Stimulated activated naive B cell treated with anti-CD40 and anti-IgM and Interleukin-4, amounts not matched to agents 10 μg/mL and 1 μg/mL and 100 μg/mL, for 72 hours (primary cell): ENCODE measurements at regions not wholly inside any gene's neighbourhood (a gene's known extent, or its start where the extent isn't known, plus 50 kb on each side); places are given as distances from the start of the nearest gene placed in this dataset.
A peak's percentile ranks its signal among the peaks of the same experiment; 100 is the strongest.
"Not testable (repeated sequence)": the region's sequence is repeated elsewhere in the genome, so short reads cannot be mapped to it uniquely, and the experiment has no call there.

Experiments used
- ATAC-seq, 2 donors: fragments of 150-1000 bp; cut with Tn5 transposase; replicated peaks; 2 replicates each; pipeline ENCODE4 v1.10.0; 2021; ENCODE audit warnings: moderate library complexity in 1 of 2
- DNase-seq: peaks from one replicate; pipeline ENCODE4 v3.0.0; 2021
- H3K27ac Mint-ChIP-seq: one replicate; pipeline ENCODE4 v1.8.0; 2022; ENCODE audit warnings: mild to moderate bottlenecking, mixed read lengths
- H3K27me3 Mint-ChIP-seq, 2 donors: one replicate each; pipeline ENCODE4 v1.8.0; 2022; ENCODE audit warnings: mixed read lengths in 2 of 2
- H3K36me3 Mint-ChIP-seq, 2 donors: one replicate each; pipeline ENCODE4 v1.8.0; 2022; ENCODE audit warnings: mixed read lengths in 2 of 2, mild to moderate bottlenecking in 1 of 2
- H3K4me1 Mint-ChIP-seq, 2 donors: one replicate each; pipeline ENCODE4 v1.8.0; 2022; ENCODE audit warnings: mixed read lengths in 2 of 2, mild to moderate bottlenecking in 1 of 2
- H3K4me3 Mint-ChIP-seq, 2 donors: one replicate each; pipeline ENCODE4 v1.8.0; 2022; ENCODE audit warnings: mild to moderate bottlenecking in 2 of 2, mixed read lengths in 2 of 2, moderate library complexity in 1 of 2
- H3K9me3 Mint-ChIP-seq, 2 donors: one replicate each; pipeline ENCODE4 v1.8.0; 2022; ENCODE audit warnings: mixed read lengths in 2 of 2, mild to moderate bottlenecking in 1 of 2

GRCh38 chr18:22515250-22515649 is 97.5 kb upstream of the CTAGE1 start:
- no peaks in the 10 kb centered on the region for H3K36me3 Mint-ChIP-seq

GRCh38 chr18:22517356-22517755 is 99.6 kb upstream of the CTAGE1 start:
- H3K4me3 Mint-ChIP-seq: no peak overlapping the region
- ATAC-seq (no peak), DNase-seq (no peak)
- H3K9me3 Mint-ChIP-seq: peaks cover 0 to 2% of the 10 kb centered on the region in 2 donors
- no peak overlapping the region for H3K27ac Mint-ChIP-seq
- peaks cover 0 to 5% of the 10 kb centered on the region in 2 donors for H3K27me3 Mint-ChIP-seq
- H3K4me1 Mint-ChIP-seq: no peaks in the 10 kb centered on the region
- H3K36me3 Mint-ChIP-seq: no peaks in the 10 kb centered on the region

More at GRCh38 chr18:22515250-22515649, 97.5 kb upstream of the CTAGE1 start:
- Mint-ChIP-seq H3K9me3 (peaks cover 0 to 2% of the 10 kb centered on the region in 2 donors), H3K27ac (no peak overlapping the region), H3K4me3 (no peak overlapping the region), H3K27me3 (peaks cover 0 to 5% of the 10 kb centered on the region in 2 donors), H3K4me1 (no peaks in the 10 kb centered on the region)
- ATAC-seq (no peak), DNase-seq (no peak)

GRCh38 chr18:22521026-22521707 is 103.5 kb upstream of the CTAGE1 start:
- H3K36me3 Mint-ChIP-seq: no peaks in the 10 kb centered on the region
- no peak overlapping the region for H3K27ac Mint-ChIP-seq
- ATAC-seq: peak; percentile 23 to 34

DNA sequence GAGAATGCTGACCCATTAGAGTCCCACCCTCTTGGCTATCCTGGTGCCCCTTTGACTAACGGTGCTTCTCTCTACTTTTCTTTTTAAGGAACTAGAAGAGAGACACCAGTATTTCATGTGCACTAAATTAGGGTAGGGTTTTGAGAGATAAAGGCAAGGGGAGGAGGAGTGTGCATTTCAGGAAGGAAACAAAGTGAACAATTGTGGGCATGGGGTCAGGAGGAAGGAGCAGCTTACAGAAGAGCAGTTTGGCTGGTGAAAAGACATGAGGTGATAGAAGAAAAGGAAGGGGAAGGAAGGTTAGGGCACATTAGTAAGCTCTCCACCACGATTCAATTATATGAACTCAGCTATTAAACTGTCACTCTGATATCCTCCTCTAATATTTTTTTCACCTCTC is 105.8 kb upstream of the CTAGE1 start:
- no peak overlapping the region for H3K27ac Mint-ChIP-seq
- no peaks in the 10 kb centered on the region for H3K27me3 Mint-ChIP-seq
- no peak for ATAC-seq
- H3K36me3 Mint-ChIP-seq: no peaks in the 10 kb centered on the region
- no peak overlapping the region for H3K4me3 Mint-ChIP-seq
- no peaks in the 10 kb centered on the region for H3K9me3 Mint-ChIP-seq
- no peaks in the 10 kb centered on the region for H3K4me1 Mint-ChIP-seq
- DNase-seq: no peak

More at GRCh38 chr18:22521026-22521707, 103.5 kb upstream of the CTAGE1 start:
- no peak for DNase-seq
- Mint-ChIP-seq H3K9me3 (no peaks in the 10 kb centered on the region), H3K4me3 (no peak overlapping the region), H3K4me1 (no peaks in the 10 kb centered on the region), H3K27me3 (no peaks in the 10 kb centered on the region)

- Mint-ChIP-seq H3K4me1 (no peaks in the 10 kb centered on the region), H3K9me3 (peaks cover 0 to 4% of the 10 kb centered on the region in 2 donors), H3K4me3 (no peak overlapping the region), H3K36me3 (no peaks in the 10 kb centered on the region), H3K27me3 (no peaks in the 10 kb centered on the region), H3K27ac (no peak overlapping the region)
- no peak for DNase-seq
- no peak for ATAC-seq
Measured at GRCh38 chr18:22524783-22525182, 107.1 kb upstream of the CTAGE1 start.

DNA sequence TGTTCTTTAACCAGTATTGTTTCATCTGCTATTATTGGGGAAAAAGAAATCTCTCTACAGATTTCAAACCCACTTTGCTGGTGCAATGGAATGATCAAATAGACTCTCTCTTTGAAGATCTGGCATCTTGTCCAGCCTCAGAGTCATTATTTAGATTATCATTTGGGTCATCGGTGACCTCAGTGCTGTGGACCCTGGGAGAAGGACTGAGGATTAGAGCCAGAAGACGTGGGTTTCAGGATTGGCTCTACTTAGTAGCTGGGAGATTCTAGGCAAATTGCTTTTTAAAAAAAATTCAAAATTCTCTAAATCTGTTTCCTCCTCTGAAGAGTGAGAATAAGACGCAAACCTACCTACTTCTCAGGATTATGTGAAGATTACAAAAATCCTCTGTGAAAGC is 107.6 kb upstream of the CTAGE1 start:
- Mint-ChIP-seq H3K4me1 (no peaks in the 10 kb centered on the region), H3K27ac (no peak overlapping the region), H3K27me3 (no peaks in the 10 kb centered on the region), H3K4me3 (no peak overlapping the region), H3K9me3 (peaks cover 0 to 4% of the 10 kb centered on the region in 2 donors), H3K36me3 (no peaks in the 10 kb centered on the region)
- ATAC-seq (no peak), DNase-seq (no peak)

- no peaks in the 10 kb centered on the region for H3K4me1 Mint-ChIP-seq
- DNase-seq: no peak
- H3K9me3 Mint-ChIP-seq: peaks cover 0 to 4% of the 10 kb centered on the region in 2 donors
- H3K36me3 Mint-ChIP-seq: no peaks in the 10 kb centered on the region
- no peaks in the 10 kb centered on the region for H3K27me3 Mint-ChIP-seq
- H3K4me3 Mint-ChIP-seq: no peak overlapping the region
- ATAC-seq: no peak
- no peak overlapping the region for H3K27ac Mint-ChIP-seq
Measured at GRCh38 chr18:22525883-22526282, 108.2 kb upstream of the CTAGE1 start.

- Mint-ChIP-seq H3K4me3 (no peak overlapping the region), H3K27ac (no peak overlapping the region), H3K27me3 (no peaks in the 10 kb centered on the region), H3K36me3 (no peaks in the 10 kb centered on the region), H3K4me1 (no peaks in the 10 kb centered on the region), H3K9me3 (peaks cover 0 to 4% of the 10 kb centered on the region in 2 donors)
- DNase-seq (no peak), ATAC-seq (no peak)
Measured at GRCh38 chr18:22528291-22528690, 110.6 kb upstream of the CTAGE1 start.

- ATAC-seq, H3K36me3 Mint-ChIP-seq, DNase-seq, H3K4me1 Mint-ChIP-seq, H3K4me3 Mint-ChIP-seq, H3K9me3 Mint-ChIP-seq, H3K27ac Mint-ChIP-seq, H3K27me3 Mint-ChIP-seq: not testable (repeated sequence)
Measured at GRCh38 chr18:22534706-22535105, 117.0 kb upstream of the CTAGE1 start.

DNA sequence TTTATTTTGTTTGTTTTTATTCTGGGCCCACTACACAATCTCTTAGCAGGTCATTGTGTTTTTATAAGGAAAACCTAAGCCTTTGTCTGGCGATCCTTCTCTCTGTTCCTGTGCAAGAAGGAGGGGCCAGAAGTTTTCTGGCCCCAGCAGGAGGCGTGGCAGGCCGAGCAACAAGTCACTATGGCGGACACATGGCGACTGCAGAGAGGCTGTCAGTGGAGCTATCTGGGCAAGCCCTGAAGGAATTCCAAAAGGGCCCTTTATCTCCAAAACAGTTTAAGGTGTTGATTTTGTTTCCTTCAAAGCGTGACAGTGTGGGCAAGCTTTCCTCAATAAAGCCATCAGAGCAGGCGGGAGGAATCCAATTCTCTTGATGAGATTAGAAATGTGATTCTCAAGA is 118.8 kb upstream of the CTAGE1 start:
- DNase-seq (no peak), ATAC-seq (no peak)
- H3K4me3 Mint-ChIP-seq: no peak overlapping the region
- H3K27me3 Mint-ChIP-seq: no peaks in the 10 kb centered on the region
- H3K4me1 Mint-ChIP-seq: no peaks in the 10 kb centered on the region
- H3K36me3 Mint-ChIP-seq: no peaks in the 10 kb centered on the region
- H3K9me3 Mint-ChIP-seq: peaks cover 0 to 5% of the 10 kb centered on the region in 2 donors
- no peak overlapping the region for H3K27ac Mint-ChIP-seq

- DNase-seq (no peak), ATAC-seq (no peak)
- no peaks in the 10 kb centered on the region for H3K4me1 Mint-ChIP-seq
- H3K27me3 Mint-ChIP-seq: no peaks in the 10 kb centered on the region
- peaks cover 0 to 5% of the 10 kb centered on the region in 2 donors for H3K9me3 Mint-ChIP-seq
- no peak overlapping the region for H3K27ac Mint-ChIP-seq
- no peak overlapping the region for H3K4me3 Mint-ChIP-seq
- H3K36me3 Mint-ChIP-seq: no peaks in the 10 kb centered on the region
Measured at GRCh38 chr18:22538426-22538825, 120.7 kb upstream of the CTAGE1 start.

GRCh38 chr18:22539051-22539765 is 121.5 kb upstream of the CTAGE1 start:
- Mint-ChIP-seq H3K27ac (no peak overlapping the region), H3K36me3 (no peaks in the 10 kb centered on the region), H3K27me3 (no peaks in the 10 kb centered on the region), H3K9me3 (peaks cover 0 to 4% of the 10 kb centered on the region in 2 donors), H3K4me1 (no peaks in the 10 kb centered on the region), H3K4me3 (no peak overlapping the region)
- ATAC-seq (no peak), DNase-seq (no peak)

DNA sequence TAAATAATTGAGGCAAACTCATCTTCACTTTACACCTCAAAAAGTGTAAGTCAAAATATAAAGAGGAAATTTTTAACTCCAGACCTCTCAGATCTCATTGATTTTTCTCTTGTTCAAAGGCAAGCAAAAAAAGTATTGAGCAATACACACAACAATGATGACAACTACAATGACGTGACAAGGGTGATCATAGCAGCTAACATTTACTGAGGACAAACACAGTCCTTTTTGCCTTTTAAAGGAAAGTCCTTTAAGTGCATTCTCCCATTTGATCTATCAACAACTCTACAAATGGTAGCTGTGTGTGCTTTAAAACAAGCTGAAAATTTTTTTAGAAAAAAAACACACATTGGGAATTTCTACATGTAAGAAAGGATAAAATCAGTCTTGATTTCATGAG is 123.5 kb upstream of the CTAGE1 start:
- H3K27me3 Mint-ChIP-seq: no peaks in the 10 kb centered on the region
- H3K4me1 Mint-ChIP-seq: no peaks in the 10 kb centered on the region
- H3K4me3 Mint-ChIP-seq: no peak overlapping the region
- no peak for DNase-seq
- no peak overlapping the region for H3K27ac Mint-ChIP-seq
- no peak for ATAC-seq
- H3K9me3 Mint-ChIP-seq: peaks cover 4 to 5% of the 10 kb centered on the region in 2 donors
- no peaks in the 10 kb centered on the region for H3K36me3 Mint-ChIP-seq

DNA sequence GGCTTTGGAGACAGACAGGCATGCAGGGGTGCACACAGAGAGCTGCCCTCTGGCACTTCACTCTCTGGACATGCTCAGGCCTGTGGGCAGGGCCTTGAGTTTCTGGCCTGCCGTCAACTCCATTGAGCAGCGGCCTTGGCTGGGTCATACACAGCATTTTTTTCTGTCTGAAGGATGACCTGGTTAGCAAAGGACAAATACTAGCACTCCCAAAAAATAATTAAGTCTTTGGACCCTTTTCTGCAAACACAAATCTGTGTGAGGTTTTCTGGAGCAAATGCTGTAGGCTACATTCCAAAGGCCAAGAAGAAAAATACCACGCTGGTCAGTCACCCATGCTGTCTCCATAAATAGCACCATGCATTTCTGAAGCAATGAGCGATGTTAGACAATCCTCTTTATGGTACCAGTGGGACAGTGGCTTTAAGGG is 124.7 kb upstream of the CTAGE1 start:
- H3K27me3 Mint-ChIP-seq: no peaks in the 10 kb centered on the region
- no peak overlapping the region for H3K4me3 Mint-ChIP-seq
- DNase-seq (no peak), ATAC-seq (no peak)
- H3K27ac Mint-ChIP-seq: no peak overlapping the region
- no peaks in the 10 kb centered on the region for H3K4me1 Mint-ChIP-seq
- H3K9me3 Mint-ChIP-seq: peaks cover 3 to 4% of the 10 kb centered on the region in 2 donors
- no peaks in the 10 kb centered on the region for H3K36me3 Mint-ChIP-seq

DNA sequence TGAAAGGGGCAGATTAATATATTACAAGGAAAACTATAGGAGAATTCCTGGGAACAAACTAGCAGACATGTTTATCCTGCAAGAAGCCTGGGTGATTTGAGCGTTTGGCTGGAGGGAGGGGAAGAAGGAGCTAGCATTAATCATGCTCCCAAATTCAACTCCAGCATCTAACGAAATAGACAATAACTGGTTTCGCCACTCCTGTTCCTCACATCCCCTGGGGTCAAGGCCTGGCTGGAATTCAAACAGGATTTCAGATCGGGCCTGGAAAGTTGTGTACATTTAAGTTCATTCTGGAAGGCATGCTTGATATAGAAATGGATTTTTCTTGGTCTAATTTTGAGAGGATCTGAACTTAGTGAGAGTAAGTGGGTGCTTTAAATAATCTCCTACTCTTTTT is 126.1 kb upstream of the CTAGE1 start:
- peaks cover 3 to 4% of the 10 kb centered on the region in 2 donors for H3K9me3 Mint-ChIP-seq
- H3K4me1 Mint-ChIP-seq: no peaks in the 10 kb centered on the region
- ATAC-seq: no peak
- H3K27ac Mint-ChIP-seq: no peak overlapping the region
- H3K36me3 Mint-ChIP-seq: no peaks in the 10 kb centered on the region
- H3K4me3 Mint-ChIP-seq: no peak overlapping the region
- DNase-seq: no peak
- no peaks in the 10 kb centered on the region for H3K27me3 Mint-ChIP-seq
